Thymus (tissue), 11 donors: ENCODE measurements at regions not wholly inside any gene's neighbourhood (a gene's known extent, or its start where the extent isn't known, plus 50 kb on each side); places are given as distances from the start of the nearest gene placed in this dataset.

ENCODE experiments used
- DNase-seq, 9 donors: peaks; one replicate each; pipeline ENCODE4 v3.0.0-alpha.2; 2013; ENCODE audit warnings: low spot score in 9 of 9, low read depth in 6 of 9, missing footprints in 1 of 9
- H3K27ac ChIP-seq, 2 donors: one replicate each; pipeline ENCODE4 v1.5.1; 2013; ENCODE audit warnings: control low read depth in 1 of 2, low read depth in 1 of 2, low read length in 1 of 2, mild to moderate bottlenecking in 1 of 2, moderate library complexity in 1 of 2
- H3K27me3 ChIP-seq, 2 donors: one replicate each; pipeline ENCODE4 v1.5.1; 2013; ENCODE audit warnings: low read length in 1 of 2; ENCODE audit not compliant: control insufficient read depth in 2 of 2, insufficient read depth in 1 of 2
- H3K36me3 ChIP-seq, 2 donors: one replicate each; pipeline ENCODE4 v1.5.1; 2013; ENCODE audit warnings: low read length in 1 of 2, mild to moderate bottlenecking in 1 of 2, moderate library complexity in 1 of 2; ENCODE audit not compliant: control insufficient read depth in 2 of 2, insufficient read depth in 2 of 2
- H3K4me1 ChIP-seq, 2 donors: one replicate each; pipeline ENCODE4 v1.5.1; 2013; ENCODE audit warnings: low read length in 2 of 2; ENCODE audit not compliant: control insufficient read depth in 2 of 2, insufficient read depth in 2 of 2
- H3K4me3 ChIP-seq, 2 donors: one replicate each; pipeline ENCODE4 v1.5.1; 2013; ENCODE audit warnings: low read length in 2 of 2, control low read depth in 1 of 2, mild to moderate bottlenecking in 1 of 2
- H3K9me3 ChIP-seq, 2 donors: one replicate each; pipeline ENCODE4 v1.5.1; 2013; ENCODE audit warnings: low read length in 1 of 2, mild to moderate bottlenecking in 1 of 2; ENCODE audit not compliant: control insufficient read depth in 2 of 2, insufficient read depth in 1 of 2
- WGBS: extraction: QIAGEN DNeasy Blood & Tissue Kit; methylation state at CpG from one replicate; pipeline ENCODE4 v1.1.7; 2013; 5-methylcytosine and 5-hydroxymethylcytosine counted together
- donor health status: healthy.

GRCh38 chr12:62158013-62158412 is 102.2 kb upstream of the USP15 start:
- DNase-seq: no peak
- H3K4me3 ChIP-seq: no peak overlapping the region
- H3K36me3 ChIP-seq: no peaks in the 10 kb centered on the region
- H3K27ac ChIP-seq: no peak overlapping the region
- H3K4me1 ChIP-seq: peaks cover 0 to 7% of the 10 kb centered on the region in 2 donors
- no peaks in the 10 kb centered on the region for H3K27me3 ChIP-seq
- H3K9me3 ChIP-seq: no peaks in the 10 kb centered on the region

DNA sequence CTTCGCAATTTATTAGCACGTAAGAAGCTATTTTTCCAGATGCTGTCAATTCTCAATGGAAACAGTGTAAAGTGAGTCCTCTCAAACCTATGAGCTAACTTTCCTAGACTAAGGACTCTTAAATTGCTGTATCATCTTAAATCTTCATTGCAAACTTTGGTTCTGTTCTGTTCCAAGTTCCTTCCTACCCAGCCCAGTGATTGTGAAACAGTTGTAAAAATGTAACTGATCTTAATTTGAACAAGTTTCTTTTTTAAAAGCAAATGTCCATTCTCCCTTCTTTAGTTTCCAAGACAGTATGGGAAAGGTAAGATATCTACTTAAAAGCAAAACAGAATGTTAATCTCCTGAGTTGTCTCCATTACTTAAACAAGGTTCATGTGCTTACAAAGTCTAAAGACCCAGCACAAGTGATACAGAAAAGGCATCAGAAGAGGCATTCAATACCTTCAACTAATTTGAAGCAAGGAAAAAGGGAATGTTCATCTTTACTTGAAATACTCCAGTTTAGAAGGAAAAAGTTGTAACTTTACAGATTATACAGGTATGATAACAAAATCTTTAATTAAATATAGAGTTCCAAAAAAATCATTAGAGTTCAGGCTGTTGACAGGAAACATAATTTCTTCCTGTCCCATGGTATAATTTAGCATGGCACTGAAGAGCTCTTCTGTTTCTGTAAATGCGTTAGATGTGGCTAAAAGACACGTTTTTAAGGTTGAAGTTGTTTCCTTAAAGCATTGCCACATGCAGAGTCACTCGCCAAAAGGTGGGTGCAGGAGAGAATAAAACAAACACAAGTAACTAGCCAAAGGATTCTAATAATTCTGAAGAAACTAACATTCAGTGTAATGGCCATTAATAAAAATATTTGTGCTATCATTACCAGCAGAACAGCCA is 101.5 kb upstream of the USP15 start:
- H3K4me1 ChIP-seq: peaks cover 0 to 7% of the 10 kb centered on the region in 2 donors
- H3K27me3 ChIP-seq: no peaks in the 10 kb centered on the region
- WGBS: 44% methylated on average over 5 of the region's 5 CpGs
- H3K9me3 ChIP-seq: no peaks in the 10 kb centered on the region
- no peaks in the 10 kb centered on the region for H3K36me3 ChIP-seq
- no peak overlapping the region for H3K4me3 ChIP-seq
- H3K27ac ChIP-seq: peak overlapping the region in 1 of 2 donors; percentile 38
- peak; percentile 10 to 81 (median 45) for DNase-seq

- 83% methylated on average over 2 of the region's 2 CpGs for WGBS
- no peak overlapping the region for H3K27ac ChIP-seq
- DNase-seq: peak in 1 of 9 donors; percentile 22
- H3K4me1 ChIP-seq: peaks cover 0 to 7% of the 10 kb centered on the region in 2 donors
- no peaks in the 10 kb centered on the region for H3K36me3 ChIP-seq
- no peak overlapping the region for H3K4me3 ChIP-seq
- no peaks in the 10 kb centered on the region for H3K27me3 ChIP-seq
- no peaks in the 10 kb centered on the region for H3K9me3 ChIP-seq
These were observed 98.0 kb upstream of the USP15 start for GRCh38 chr12:62162214-62162613.

GRCh38 chr12:62163368-62163767 is 96.8 kb upstream of the USP15 start:
- Histone ChIP-seq H3K4me1 (peaks cover 0 to 4% of the 10 kb centered on the region in 2 donors), H3K36me3 (no peaks in the 10 kb centered on the region), H3K4me3 (no peak overlapping the region), H3K27me3 (no peaks in the 10 kb centered on the region), H3K9me3 (no peaks in the 10 kb centered on the region), H3K27ac (no peak overlapping the region)
- WGBS: 92% methylated on average over 1 of the region's 1 CpG
- no peak for DNase-seq

- peaks cover 0 to 4% of the 10 kb centered on the region in 2 donors for H3K4me1 ChIP-seq
- H3K36me3 ChIP-seq: no peaks in the 10 kb centered on the region
- no peak overlapping the region for H3K27ac ChIP-seq
- no peak for DNase-seq
- H3K4me3 ChIP-seq: no peak overlapping the region
- no peaks in the 10 kb centered on the region for H3K9me3 ChIP-seq
- 95% methylated on average over 4 of the region's 4 CpGs for WGBS
- no peaks in the 10 kb centered on the region for H3K27me3 ChIP-seq
These were observed 96.2 kb upstream of the USP15 start for GRCh38 chr12:62164036-62164435.

DNA sequence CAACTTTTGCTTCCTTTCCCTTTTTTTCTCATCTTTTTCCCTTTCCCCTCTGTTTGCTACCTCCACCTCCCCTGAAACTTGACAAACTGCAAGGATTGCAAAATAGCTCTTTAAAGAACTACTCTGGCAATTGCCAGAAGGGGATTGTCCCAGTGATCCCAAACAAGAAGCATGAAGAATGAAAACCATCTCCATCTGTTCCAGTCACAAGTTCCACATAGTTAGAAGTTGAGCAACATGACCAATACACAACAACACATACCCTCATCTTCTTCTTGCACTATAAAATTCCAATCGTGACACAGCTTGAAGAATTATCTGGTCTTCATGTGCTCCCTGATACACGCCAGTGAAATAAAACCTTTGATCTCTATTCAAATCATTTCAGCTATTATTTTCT is 93.7 kb upstream of the USP15 start:
- H3K4me1 ChIP-seq: no peaks in the 10 kb centered on the region
- no peak overlapping the region for H3K4me3 ChIP-seq
- H3K27me3 ChIP-seq: no peaks in the 10 kb centered on the region
- H3K36me3 ChIP-seq: no peaks in the 10 kb centered on the region
- no peak for DNase-seq
- H3K27ac ChIP-seq: no peak overlapping the region
- 91% methylated on average over 2 of the region's 2 CpGs for WGBS
- H3K9me3 ChIP-seq: no peaks in the 10 kb centered on the region

DNA sequence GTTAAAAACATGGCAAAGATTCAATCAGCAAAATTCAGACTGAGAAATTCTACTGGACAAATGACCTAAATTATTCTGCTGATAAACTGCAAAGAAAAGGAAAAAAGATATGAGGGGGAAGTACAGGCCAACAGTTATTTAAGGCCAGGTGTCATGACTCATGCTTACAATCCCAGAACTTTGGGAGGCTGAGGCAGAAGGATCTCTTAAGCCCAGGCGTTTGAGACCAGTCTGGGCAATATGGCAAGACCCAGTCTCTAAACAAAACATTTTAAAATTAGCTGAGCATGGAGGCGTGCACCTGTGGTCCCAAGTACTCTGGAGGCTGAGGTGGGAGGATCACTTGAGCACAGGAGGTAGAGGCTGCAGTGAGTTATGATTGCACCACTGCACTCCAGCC is 91.8 kb upstream of the USP15 start:
- WGBS: 96% methylated on average over 2 of the region's 2 CpGs

DNA sequence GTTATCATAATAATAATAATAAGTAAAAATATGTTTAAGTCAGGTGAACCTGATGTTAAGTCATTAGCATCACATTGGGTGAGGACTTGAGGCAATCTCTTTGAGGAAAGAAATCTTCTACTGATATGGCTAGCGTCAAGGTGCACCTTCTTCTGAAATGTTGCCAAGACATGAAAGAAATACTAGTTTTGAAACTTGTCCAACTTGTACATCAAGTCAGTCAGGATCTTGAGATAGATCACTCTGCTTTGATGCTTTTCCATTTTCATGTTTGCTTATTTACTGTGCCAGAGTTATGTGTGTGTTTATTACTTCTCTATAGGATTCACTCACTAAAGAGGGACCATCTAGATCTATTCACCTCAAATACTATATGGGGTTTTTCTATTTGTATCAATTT is 90.0 kb upstream of the USP15 start:
- WGBS: 99% methylated on average over 1 of the region's 1 CpG
- H3K9me3 ChIP-seq: no peaks in the 10 kb centered on the region
- no peaks in the 10 kb centered on the region for H3K27me3 ChIP-seq
- no peaks in the 10 kb centered on the region for H3K4me1 ChIP-seq
- no peak overlapping the region for H3K4me3 ChIP-seq
- H3K27ac ChIP-seq: no peak overlapping the region
- H3K36me3 ChIP-seq: no peaks in the 10 kb centered on the region
- DNase-seq: no peak

More for the DNA sequence above, 91.8 kb upstream of the USP15 start:
- no peaks in the 10 kb centered on the region for H3K27me3 ChIP-seq
- DNase-seq: no peak
- no peak overlapping the region for H3K27ac ChIP-seq
- no peak overlapping the region for H3K4me3 ChIP-seq
- no peaks in the 10 kb centered on the region for H3K9me3 ChIP-seq
- no peaks in the 10 kb centered on the region for H3K4me1 ChIP-seq
- H3K36me3 ChIP-seq: no peaks in the 10 kb centered on the region

GRCh38 chr12:62190689-62191490 is 69.3 kb upstream of the USP15 start:
- peaks cover 2 to 21% of the 10 kb centered on the region in 2 donors for H3K4me1 ChIP-seq
- H3K27me3 ChIP-seq: peaks cover 20 to 30% of the 10 kb centered on the region in 2 donors
- peak overlapping the region; percentile 28 to 41 for H3K4me3 ChIP-seq
- H3K27ac ChIP-seq: no peak overlapping the region
- peak in 2 of 9 donors; percentile 14 to 35 for DNase-seq
- H3K9me3 ChIP-seq: peaks cover 0 to 4% of the 10 kb centered on the region in 2 donors
- H3K36me3 ChIP-seq: no peaks in the 10 kb centered on the region
- 1% methylated on average over 61 of the region's 61 CpGs for WGBS
